Renal cortical epithelial cell (primary cell): ENCODE measurements at regions not wholly inside any gene's neighbourhood (a gene's known extent, or its start where the extent isn't known, plus 50 kb on each side); places are given as distances from the start of the nearest gene placed in this dataset.
A peak's percentile ranks its signal among the peaks of the same experiment; 100 is the strongest.
"Not testable (repeated sequence)": the region's sequence is repeated elsewhere in the genome, so short reads cannot be mapped to it uniquely, and the experiment has no call there.

ENCODE experiments used
- DNase-seq: peaks from one replicate; pipeline ENCODE4 v3.0.0-alpha.2; 2011; ENCODE audit warnings: low read depth

- DNase-seq = no peak
Measured at GRCh38 chr3:87796137-87796842, 262.5 kb downstream of the CGGBP1 start.

- no peak for DNase-seq
Measured at GRCh38 chr3:87795701-87796100, 263.1 kb downstream of the CGGBP1 start.

DNA sequence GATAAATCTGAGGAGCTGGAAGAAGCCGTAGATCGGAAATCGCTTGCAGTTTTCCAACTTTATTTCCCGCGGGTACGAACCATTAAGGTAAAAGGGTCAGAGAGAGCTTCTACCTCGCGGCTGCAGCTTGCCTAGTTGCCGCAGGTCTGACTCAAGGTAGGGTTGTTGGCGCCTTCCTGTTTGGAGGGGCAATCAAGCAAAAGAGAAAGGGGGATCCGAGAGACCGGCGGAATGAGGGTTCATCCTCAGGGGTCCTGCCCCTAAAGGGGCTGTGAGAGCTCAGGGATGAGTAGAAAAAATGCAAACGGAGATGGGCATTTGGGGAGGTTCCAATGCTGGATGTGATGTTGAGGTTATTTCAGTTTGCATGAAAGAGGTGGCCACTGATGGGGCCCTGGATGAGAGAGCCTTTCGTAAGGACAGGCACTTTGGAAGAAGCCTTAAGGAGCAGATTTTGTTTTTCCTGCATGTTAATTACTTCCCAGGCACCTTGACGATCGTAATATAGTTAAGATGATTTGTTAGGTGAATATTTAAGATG is 265.4 kb downstream of the CGGBP1 start:
- no peak for DNase-seq

GRCh38 chr3:87792534-87793336 is 266.1 kb downstream of the CGGBP1 start, which contains the start of gene HTR1F:
HTR1F (plus strand) TSS chr3:87792706.
- DNase-seq = no peak

GRCh38 chr3:87792198-87792533 is 266.6 kb downstream of the CGGBP1 start:
- DNase-seq = no peak

GRCh38 chr3:87791248-87792027 is 267.4 kb downstream of the CGGBP1 start:
- no peak for DNase-seq

DNA sequence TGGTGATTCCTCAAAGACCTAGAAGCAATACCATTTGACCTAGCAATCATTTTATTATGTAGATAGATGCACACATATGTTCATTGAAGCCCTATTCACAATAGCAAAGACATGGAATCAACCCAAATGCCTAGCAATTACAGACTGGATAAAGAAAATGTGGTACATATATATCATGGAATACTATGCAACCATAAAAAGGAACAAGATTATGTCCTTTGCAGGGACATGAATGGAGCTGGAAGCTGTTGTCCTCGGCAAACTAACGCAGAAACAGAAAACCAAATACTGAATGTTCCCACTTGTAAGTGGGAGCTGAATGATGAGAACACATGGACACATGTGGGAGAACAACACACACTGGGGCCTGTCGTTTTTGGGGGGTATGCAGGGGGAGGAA is 269.8 kb downstream of the CGGBP1 start:
- not testable (repeated sequence) for DNase-seq

- no peak for DNase-seq
Measured at GRCh38 chr3:87788516-87788915, 270.3 kb downstream of the CGGBP1 start.

DNA sequence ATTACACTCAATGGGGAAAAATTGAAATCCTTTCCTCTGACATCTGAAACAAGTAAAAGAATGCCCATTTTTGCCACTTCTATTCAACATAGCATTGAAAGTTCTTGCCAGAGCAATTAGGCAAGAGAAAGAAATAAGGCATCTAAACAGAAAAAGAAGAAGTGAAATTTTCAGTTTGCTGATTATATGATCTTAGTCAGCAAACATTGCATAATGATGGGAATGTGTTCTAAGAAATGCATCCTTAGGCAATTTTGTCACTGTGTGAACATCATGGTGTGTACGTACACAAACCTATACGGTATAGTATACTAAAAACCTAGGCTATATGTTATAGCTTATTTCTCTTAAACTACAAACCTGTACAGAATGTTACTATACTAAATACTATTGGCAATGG is 278.0 kb downstream of the CGGBP1 start:
- DNase-seq = no peak

- no peak for DNase-seq
Measured at GRCh38 chr3:87778876-87779275, 279.9 kb downstream of the CGGBP1 start.

DNA sequence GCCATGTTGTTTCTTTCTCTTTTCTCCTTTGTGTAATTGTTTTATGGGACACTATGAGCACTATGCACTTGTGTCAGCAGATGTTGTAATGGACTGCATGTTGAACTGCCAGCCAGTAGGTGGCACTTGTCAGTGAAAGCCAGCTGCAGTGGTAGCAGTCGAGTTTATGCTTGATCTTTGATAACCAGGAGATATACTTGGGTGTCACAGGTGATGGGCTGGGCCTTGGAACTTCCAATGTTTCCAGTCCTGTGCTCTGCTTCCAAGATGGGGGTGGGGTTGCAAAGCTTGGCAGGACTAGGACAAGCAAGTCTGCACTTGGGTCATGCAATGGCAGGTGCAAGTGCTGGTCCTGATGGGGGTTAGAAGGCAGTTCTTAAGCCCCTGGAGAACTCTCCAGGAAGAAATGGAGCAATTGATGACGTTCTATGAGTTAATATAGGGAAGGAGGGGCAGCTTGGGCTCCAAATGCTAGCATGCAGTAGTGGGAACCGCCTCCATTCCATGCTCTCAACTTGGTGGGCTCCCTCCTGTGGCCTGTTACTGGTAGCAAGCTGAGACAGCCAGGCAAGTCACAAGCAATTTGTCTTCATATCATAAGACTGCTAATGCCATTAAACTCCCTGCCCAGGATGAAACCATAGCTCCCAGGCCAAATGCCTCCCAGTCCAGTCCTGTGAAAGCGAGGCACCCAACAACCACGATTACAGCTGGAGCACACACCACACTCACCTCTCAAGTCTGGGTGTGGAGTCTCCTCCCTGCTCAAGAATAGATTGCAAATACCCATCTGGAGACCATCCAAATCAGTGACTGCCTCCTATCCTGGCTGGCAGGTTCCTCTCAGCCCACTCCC is 287.2 kb downstream of the CGGBP1 start:
- DNase-seq = peak; percentile 49

DNA sequence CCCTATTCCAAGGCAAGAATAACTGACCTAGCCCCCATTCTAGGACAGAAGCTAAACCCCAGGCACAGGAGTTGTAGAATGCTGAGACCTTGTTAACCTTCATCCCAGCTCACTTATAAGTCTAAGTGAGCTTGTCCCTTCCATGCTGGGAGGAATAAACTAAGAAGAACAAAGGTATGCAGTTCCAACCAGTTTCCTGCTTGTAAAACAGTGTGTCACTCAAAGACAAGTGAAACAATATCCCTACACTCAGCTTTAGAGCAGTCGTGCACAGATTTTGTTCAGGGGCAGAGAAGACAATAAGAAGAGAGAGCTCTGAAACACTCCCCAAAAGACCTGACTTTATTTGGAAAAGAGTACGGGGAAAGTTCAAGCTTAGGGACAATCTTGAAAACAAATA is 292.1 kb downstream of the CGGBP1 start:
- DNase-seq = peak; percentile 2

DNA sequence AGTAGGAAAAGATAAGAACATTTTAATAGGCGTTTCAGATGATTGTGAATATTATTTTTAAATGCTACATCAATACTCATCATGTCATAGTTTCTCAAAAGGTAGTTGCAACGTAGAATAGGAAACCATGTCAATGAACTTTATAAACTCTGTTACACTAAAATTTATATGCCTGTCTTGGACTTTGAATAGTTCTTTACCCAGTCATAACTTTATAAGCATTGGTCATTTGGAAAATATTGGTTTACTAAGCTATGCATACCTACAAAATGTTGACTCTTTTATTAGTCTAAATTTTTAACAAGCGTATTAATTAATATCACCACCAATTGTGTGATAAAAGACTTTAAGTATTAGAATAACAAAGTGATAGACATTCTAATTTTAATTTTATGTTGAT is 293.5 kb downstream of the CGGBP1 start:
- no peak for DNase-seq

DNA sequence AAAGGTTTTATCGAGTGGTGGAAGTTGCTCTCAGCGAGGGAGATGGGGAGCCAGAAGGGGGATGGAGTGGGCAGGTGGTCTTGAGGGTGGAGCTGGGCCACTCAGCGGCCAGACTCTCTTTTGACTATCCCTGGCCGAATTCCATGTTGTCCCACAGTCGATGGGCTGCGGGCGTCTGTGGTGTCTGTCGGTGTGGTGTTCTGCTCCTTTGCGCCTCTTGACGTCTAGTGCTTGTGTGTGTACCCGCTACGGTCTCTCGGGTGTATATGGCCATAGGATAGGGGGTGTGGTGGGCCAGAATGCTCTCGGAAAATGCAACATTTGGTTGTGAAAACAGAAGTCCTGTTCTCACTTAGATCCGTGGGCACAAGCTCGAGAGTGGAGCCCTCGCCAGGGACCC is 297.0 kb downstream of the CGGBP1 start:
- DNase-seq = no peak

GRCh38 chr3:87761341-87761740 is 297.5 kb downstream of the CGGBP1 start:
- DNase-seq = no peak

GRCh38 chr3:87756616-87757015 is 302.2 kb downstream of the CGGBP1 start:
- no peak for DNase-seq

- no peak for DNase-seq
Measured at GRCh38 chr3:87755852-87756251, 303.0 kb downstream of the CGGBP1 start.

DNA sequence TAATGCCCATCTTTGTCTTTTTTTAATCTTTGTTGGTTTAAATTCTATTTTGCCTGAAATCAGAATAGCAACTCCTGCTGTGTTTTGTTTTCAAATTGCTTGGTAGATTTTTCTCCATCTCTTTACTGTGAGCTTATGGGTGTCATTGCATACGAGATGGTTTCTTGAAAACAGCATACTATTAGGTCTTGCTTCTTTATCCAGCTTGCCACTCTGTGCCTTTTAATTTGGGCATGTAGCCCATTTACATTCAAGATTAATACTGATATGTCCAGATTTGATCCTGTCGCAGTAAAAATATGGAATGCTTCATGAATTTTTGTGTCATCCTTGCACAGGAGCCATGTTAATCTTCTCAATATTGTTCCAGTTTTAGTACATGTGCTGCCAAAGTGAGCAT is 316.6 kb downstream of the CGGBP1 start:
- DNase-seq = no peak

GRCh38 chr3:87740894-87741293 is 317.9 kb downstream of the CGGBP1 start:
- DNase-seq = not testable (repeated sequence)

DNA sequence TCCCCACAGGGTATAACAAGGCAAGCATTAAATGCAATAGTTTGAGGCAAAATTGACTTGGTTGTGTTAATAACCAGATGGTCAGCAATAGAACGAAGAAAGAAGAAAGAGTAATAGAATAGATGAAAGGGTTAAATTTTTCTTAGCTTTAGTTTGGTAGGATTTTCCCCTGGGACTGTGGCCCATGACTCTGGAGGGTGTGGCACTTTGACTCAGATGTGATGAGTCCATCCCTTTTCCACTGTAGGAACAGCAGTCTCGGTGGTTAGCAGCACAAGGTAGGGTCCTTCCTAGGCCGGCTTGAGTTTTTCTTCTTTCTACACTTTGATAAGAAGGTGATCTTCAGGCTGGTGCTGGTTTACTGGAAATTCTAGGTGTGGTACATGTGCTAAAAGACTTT is 321.0 kb downstream of the CGGBP1 start:
- not testable (repeated sequence) for DNase-seq

DNA sequence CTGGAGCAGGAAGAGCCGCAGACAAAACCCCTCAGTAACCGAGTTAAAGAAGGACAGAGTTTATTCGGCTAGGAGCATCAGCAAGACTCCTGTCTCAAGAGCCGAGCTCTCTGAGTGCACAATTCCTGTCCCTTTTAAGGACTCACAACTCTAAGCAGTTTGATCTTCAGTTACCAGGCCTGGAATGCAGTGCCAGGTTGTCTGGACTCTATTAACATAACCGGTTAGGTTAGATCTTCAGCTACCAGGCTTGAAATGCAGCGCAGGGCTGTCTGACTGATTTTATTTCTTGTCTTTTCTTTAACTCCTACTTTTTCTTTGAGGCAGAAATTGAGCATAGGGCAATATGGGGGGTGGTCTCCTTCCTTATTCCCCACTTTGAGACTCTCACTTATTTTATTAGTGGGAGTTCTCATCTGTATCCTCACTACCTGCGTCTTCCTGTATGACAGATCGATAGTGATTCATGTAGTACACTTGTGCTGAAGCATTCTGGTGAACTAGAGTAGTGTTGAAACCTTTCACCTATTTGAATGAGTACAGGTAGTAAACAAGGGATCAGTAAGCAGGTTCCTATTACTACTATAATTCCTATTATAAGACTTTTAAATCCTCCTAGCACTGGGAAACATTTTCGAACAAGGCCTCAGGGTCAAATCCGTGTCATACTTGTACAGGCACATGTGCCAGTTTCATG is 325.0 kb downstream of the CGGBP1 start:
- peak; percentile 32 for DNase-seq
